ENCODE measurements at regions not wholly inside any gene's neighbourhood (a gene's known extent, or its start where the extent isn't known, plus 50 kb on each side); places are given as distances from the start of the nearest gene placed in this dataset.

- H3K4me1 ChIP-seq (ENCODE audit: control extremely low read depth in 1 of 4, control insufficient read depth in 4 of 4, insufficient read depth in 4 of 4, low read length in 3 of 4) = no peaks in the 10 kb centered on the region
- ChIA-PET CTCF (interaction anchor here (0.5 kb wide), 1 partner anchor 79 kb away, joined by 4 read pairs; no protein-coding TSS in a partner anchor), POLR2A (interaction anchor here (0.6 kb wide), 1 partner anchor 196 kb away, joined by 4 read pairs; no protein-coding TSS in a partner anchor)
- WGBS (ENCODE audit: insufficient coverage) = no CpG with 5 or more reads among the region's 1 CpG
- DNase-seq = no peak
- no peak overlapping the region for H3K27ac ChIP-seq (ENCODE audit: insufficient read depth in 1 of 2, low read depth in 1 of 2, low read length in 2 of 2, poor library complexity in 1 of 2, severe bottlenecking in 2 of 2)
- no peaks in the 10 kb centered on the region for H3K36me3 ChIP-seq (ENCODE audit: control insufficient read depth in 4 of 4, insufficient read depth in 4 of 4, low read length in 3 of 4)
- peaks cover 0 to 3% (median 0%) of the 10 kb centered on the region in 5 experiments for H3K9me3 ChIP-seq (ENCODE audit: control extremely low read depth in 1 of 5, control insufficient read depth in 4 of 5, insufficient read depth in 2 of 5, low read depth in 1 of 5, low read length in 4 of 5)
- H3K27me3 ChIP-seq (replicated peaks in 2 of 5; ENCODE audit: control insufficient read depth in 4 of 5, insufficient read depth in 5 of 5, low read length in 4 of 5) = peaks cover 0 to 2% (median 0%) of the 10 kb centered on the region in 5 experiments
- H3K4me3 ChIP-seq (ENCODE audit: control insufficient read depth in 1 of 7, extremely low read depth in 1 of 7, insufficient read depth in 4 of 7, low read depth in 2 of 7, low read length in 6 of 7) = no peak overlapping the region
These were observed 69.7 kb upstream of the ARNT2 start for GRCh38 chr15:80334521-80334920.

GRCh38 chr15:80339601-80340000 is 64.6 kb upstream of the ARNT2 start:
- ChIA-PET POLR2A (no interaction called here), CTCF (no interaction called here)
- Histone ChIP-seq H3K4me3 (ENCODE audit: control insufficient read depth in 1 of 7, extremely low read depth in 1 of 7, insufficient read depth in 4 of 7, low read depth in 2 of 7, low read length in 6 of 7) (no peak overlapping the region), H3K9me3 (ENCODE audit: control extremely low read depth in 1 of 5, control insufficient read depth in 4 of 5, insufficient read depth in 2 of 5, low read depth in 1 of 5, low read length in 4 of 5) (peaks cover 0 to 2% (median 0%) of the 10 kb centered on the region in 5 experiments), H3K4me1 (ENCODE audit: control extremely low read depth in 1 of 4, control insufficient read depth in 4 of 4, insufficient read depth in 4 of 4, low read length in 3 of 4) (no peaks in the 10 kb centered on the region), H3K27ac (ENCODE audit: insufficient read depth in 1 of 2, low read depth in 1 of 2, low read length in 2 of 2, poor library complexity in 1 of 2, severe bottlenecking in 2 of 2) (no peak overlapping the region), H3K27me3 (replicated peaks in 2 of 5; ENCODE audit: control insufficient read depth in 4 of 5, insufficient read depth in 5 of 5, low read length in 4 of 5) (peaks cover 0 to 7% (median 0%) of the 10 kb centered on the region in 5 experiments), H3K36me3 (ENCODE audit: control insufficient read depth in 4 of 4, insufficient read depth in 4 of 4, low read length in 3 of 4) (no peaks in the 10 kb centered on the region)
- DNase-seq = no peak
- 86% methylated on average over 3 of the region's 3 CpGs for WGBS (ENCODE audit: insufficient coverage)

GRCh38 chr15:80342148-80342547 is 62.0 kb upstream of the ARNT2 start:
- WGBS (ENCODE audit: insufficient coverage) = 92% methylated on average over 3 of the region's 4 CpGs
- H3K36me3 ChIP-seq (ENCODE audit: control insufficient read depth in 4 of 4, insufficient read depth in 4 of 4, low read length in 3 of 4) = no peaks in the 10 kb centered on the region
- no peak for DNase-seq
- peaks cover 0 to 3% (median 0%) of the 10 kb centered on the region in 5 experiments for H3K9me3 ChIP-seq (ENCODE audit: control extremely low read depth in 1 of 5, control insufficient read depth in 4 of 5, insufficient read depth in 2 of 5, low read depth in 1 of 5, low read length in 4 of 5)
- H3K27me3 ChIP-seq (replicated peaks in 2 of 5; ENCODE audit: control insufficient read depth in 4 of 5, insufficient read depth in 5 of 5, low read length in 4 of 5) = peaks cover 0 to 7% (median 2%) of the 10 kb centered on the region in 5 experiments
- H3K27ac ChIP-seq (ENCODE audit: insufficient read depth in 1 of 2, low read depth in 1 of 2, low read length in 2 of 2, poor library complexity in 1 of 2, severe bottlenecking in 2 of 2) = no peak overlapping the region
- CTCF ChIA-PET = no interaction called here
- no peak overlapping the region for H3K4me3 ChIP-seq (ENCODE audit: control insufficient read depth in 1 of 7, extremely low read depth in 1 of 7, insufficient read depth in 4 of 7, low read depth in 2 of 7, low read length in 6 of 7)
- POLR2A ChIA-PET = no interaction called here
- H3K4me1 ChIP-seq (ENCODE audit: control extremely low read depth in 1 of 4, control insufficient read depth in 4 of 4, insufficient read depth in 4 of 4, low read length in 3 of 4) = no peaks in the 10 kb centered on the region

GRCh38 chr15:80343554-80343992 is 60.6 kb upstream of the ARNT2 start:
- H3K4me3 ChIP-seq (ENCODE audit: control insufficient read depth in 1 of 7, extremely low read depth in 1 of 7, insufficient read depth in 4 of 7, low read depth in 2 of 7, low read length in 6 of 7) = no peak overlapping the region
- POLR2A ChIA-PET = no interaction called here
- H3K4me1 ChIP-seq (ENCODE audit: control extremely low read depth in 1 of 4, control insufficient read depth in 4 of 4, insufficient read depth in 4 of 4, low read length in 3 of 4) = no peaks in the 10 kb centered on the region
- no peak overlapping the region for H3K27ac ChIP-seq (ENCODE audit: insufficient read depth in 1 of 2, low read depth in 1 of 2, low read length in 2 of 2, poor library complexity in 1 of 2, severe bottlenecking in 2 of 2)
- CTCF ChIA-PET = no interaction called here
- H3K36me3 ChIP-seq (ENCODE audit: control insufficient read depth in 4 of 4, insufficient read depth in 4 of 4, low read length in 3 of 4) = no peaks in the 10 kb centered on the region
- 100% methylated on average over 3 of the region's 3 CpGs for WGBS (ENCODE audit: insufficient coverage)
- peaks cover 0 to 3% (median 0%) of the 10 kb centered on the region in 5 experiments for H3K9me3 ChIP-seq (ENCODE audit: control extremely low read depth in 1 of 5, control insufficient read depth in 4 of 5, insufficient read depth in 2 of 5, low read depth in 1 of 5, low read length in 4 of 5)
- DNase-seq = no peak
- peaks cover 0 to 5% (median 2%) of the 10 kb centered on the region in 5 experiments for H3K27me3 ChIP-seq (replicated peaks in 2 of 5; ENCODE audit: control insufficient read depth in 4 of 5, insufficient read depth in 5 of 5, low read length in 4 of 5)

- H3K27me3 ChIP-seq (replicated peaks in 2 of 5; ENCODE audit: control insufficient read depth in 4 of 5, insufficient read depth in 5 of 5, low read length in 4 of 5) = peaks cover 0 to 3% (median 2%) of the 10 kb centered on the region in 5 experiments
- no peaks in the 10 kb centered on the region for H3K36me3 ChIP-seq (ENCODE audit: control insufficient read depth in 4 of 4, insufficient read depth in 4 of 4, low read length in 3 of 4)
- peaks cover 0 to under 1% (median 0%) of the 10 kb centered on the region in 4 experiments for H3K4me1 ChIP-seq (ENCODE audit: control extremely low read depth in 1 of 4, control insufficient read depth in 4 of 4, insufficient read depth in 4 of 4, low read length in 3 of 4)
- ChIA-PET POLR2A (no interaction called here), CTCF (no interaction called here)
- H3K27ac ChIP-seq (ENCODE audit: insufficient read depth in 1 of 2, low read depth in 1 of 2, low read length in 2 of 2, poor library complexity in 1 of 2, severe bottlenecking in 2 of 2) = no peak overlapping the region
- no peak for DNase-seq
- WGBS (ENCODE audit: insufficient coverage) = no CpG with 5 or more reads among the region's 1 CpG
- peaks cover 0 to 3% (median 0%) of the 10 kb centered on the region in 5 experiments for H3K9me3 ChIP-seq (ENCODE audit: control extremely low read depth in 1 of 5, control insufficient read depth in 4 of 5, insufficient read depth in 2 of 5, low read depth in 1 of 5, low read length in 4 of 5)
- no peak overlapping the region for H3K4me3 ChIP-seq (ENCODE audit: control insufficient read depth in 1 of 7, extremely low read depth in 1 of 7, insufficient read depth in 4 of 7, low read depth in 2 of 7, low read length in 6 of 7)
These were observed 53.1 kb upstream of the ARNT2 start for GRCh38 chr15:80350941-80351610.

All from common myeloid progenitor, CD34-positive (primary cell).